H1 (cell line): ENCODE measurements at regions not wholly inside any gene's neighbourhood (a gene's known extent, or its start where the extent isn't known, plus 50 kb on each side); places are given as distances from the start of the nearest gene placed in this dataset.

Source experiments
- CTCF ChIA-PET: fragments of 300-600 bp; sonication (Branson Sonifier 250); formaldehyde crosslinking; loops from one replicate; lab custom pipeline; 2021; ENCODE audit not compliant: partially characterized antibody; lab: Charles Lee
- POLR2A ChIA-PET: fragments of 300-600 bp; sonication (Branson Sonifier 250); formaldehyde crosslinking; loops from one replicate; lab custom pipeline; 2021; ENCODE audit warnings: inconsistent platforms; ENCODE audit not compliant: partially characterized antibody; lab: Charles Lee
- DNase-seq, 2 experiments: peaks; one replicate each; pipeline versions ENCODE4 v3.0.0 to v3.0.0-alpha.2; 2010 to 2022; ENCODE audit warnings: low spot score in 2 of 2, low read depth in 1 of 2, mixed read lengths in 1 of 2
- FAIRE-seq: peaks from 2 replicates; lab custom pipeline; 2011; peaks lifted over from hg19 to GRCh38; lab: Jason Lieb, UNC
- H2AFZ ChIP-seq: 2 replicates; pipeline ENCODE4 v1.8.1; 2012; ENCODE audit warnings: low read length, inconsistent platforms
- H2AK5ac ChIP-seq: 2 replicates; pipeline ENCODE4 v1.6.1; 2013; ENCODE audit warnings: low read depth, low read length
- H2BK120ac ChIP-seq: replicated peaks from 2 replicates; pipeline ENCODE3; 2013; ENCODE audit warnings: low read depth, low read length, inconsistent platforms
- H2BK12ac ChIP-seq: 2 replicates; pipeline ENCODE4 v1.6.1; 2013; ENCODE audit warnings: low read depth, low read length
- H2BK15ac ChIP-seq: 2 replicates; pipeline ENCODE4 v1.6.1; 2013; ENCODE audit warnings: low read length
- H2BK20ac ChIP-seq: 2 replicates; pipeline ENCODE4 v1.6.1; 2013; ENCODE audit warnings: low read length
- H2BK5ac ChIP-seq: 2 replicates; pipeline ENCODE4 v1.6.1; 2013; ENCODE audit warnings: low read depth, low read length
- H3K14ac ChIP-seq: 2 replicates; pipeline ENCODE4 v1.6.1; 2013; ENCODE audit warnings: inconsistent platforms; ENCODE audit not compliant: insufficient read length
- H3K18ac ChIP-seq: 2 replicates; pipeline ENCODE4 v1.6.1; 2013; ENCODE audit warnings: low read length; ENCODE audit errors: extremely low read depth
- H3K23ac ChIP-seq: 2 replicates; pipeline ENCODE4 v1.6.1; 2013; ENCODE audit warnings: inconsistent platforms; ENCODE audit not compliant: insufficient read length
- H3K23me2 ChIP-seq: 2 replicates; pipeline ENCODE4 v1.6.1; 2013; ENCODE audit warnings: low read depth, low read length
- H3K27ac ChIP-seq: 2 replicates; pipeline ENCODE4 v1.6.1; 2011; ENCODE audit warnings: low read depth, low read length, inconsistent platforms
- H3K27me3 ChIP-seq, 4 experiments: replicated peaks in 1 of 4; 1 replicate in 1 of 4; 2 replicates in 3 of 4; pipeline versions ENCODE4 v1.6.1 to v1.8.1; 2011 to 2013; ENCODE audit warnings: low read length in 3 of 4, mild to moderate bottlenecking in 3 of 4, inconsistent platforms in 2 of 4, mixed read lengths in 2 of 4, moderate library complexity in 1 of 4; ENCODE audit not compliant: control insufficient read depth in 3 of 4, insufficient read depth in 3 of 4; ENCODE audit errors: extremely low read depth in 1 of 4
- H3K36me3 ChIP-seq, 4 experiments: 2 replicates each; pipeline versions ENCODE4 v1.6.1 to v1.8.1; 2011 to 2013; ENCODE audit warnings: mild to moderate bottlenecking in 4 of 4, low read length in 3 of 4, moderate library complexity in 2 of 4, control low read depth in 1 of 4, inconsistent platforms in 1 of 4; ENCODE audit not compliant: insufficient read depth in 4 of 4, control insufficient read depth in 2 of 4
- H3K4ac ChIP-seq: replicated peaks from 2 replicates; pipeline ENCODE3; 2013; ENCODE audit warnings: low read length, low read depth, mixed read lengths, inconsistent platforms; ENCODE audit not compliant: insufficient read length
- H3K4me1 ChIP-seq, 4 experiments: replicated peaks in 1 of 4; 1 replicate in 1 of 4; 2 replicates in 3 of 4; pipeline versions ENCODE4 v1.6.1 to v1.8.1; 2011 to 2013; ENCODE audit warnings: low read length in 3 of 4, inconsistent platforms in 2 of 4, mixed read lengths in 1 of 4; ENCODE audit not compliant: insufficient read depth in 4 of 4, control insufficient read depth in 3 of 4
- H3K4me2 ChIP-seq, 2 experiments: 2 replicates each; pipeline versions ENCODE4 v1.6.1 to v1.8.1; 2011 to 2013; ENCODE audit warnings: low read depth in 2 of 2, low read length in 2 of 2, control low read depth in 1 of 2, inconsistent platforms in 1 of 2, mild to moderate bottlenecking in 1 of 2; ENCODE audit not compliant: insufficient read depth in 1 of 2
- H3K4me3 ChIP-seq, 4 experiments: fragments of 200-600, 300-600 bp in 1 of 4; sonication (generic), shearing (Covaris generic), sonication (Bioruptor Twin) in 1 of 4; 2 replicates each; pipeline versions ENCODE4 v1.5.1 to v1.8.1; 2011 to 2016; ENCODE audit warnings: low read length in 4 of 4, low read depth in 3 of 4, control low read depth in 2 of 4, inconsistent platforms in 2 of 4, mild to moderate bottlenecking in 2 of 4, mixed read lengths in 1 of 4, moderate library complexity in 1 of 4; ENCODE audit not compliant: insufficient read depth in 2 of 4; ENCODE audit errors: extremely low read depth in 1 of 4
- H3K56ac ChIP-seq: replicated peaks from 2 replicates; pipeline ENCODE3; 2013; ENCODE audit warnings: low read depth, mild to moderate bottlenecking, mixed read lengths, low read length, inconsistent platforms; ENCODE audit not compliant: insufficient read length
- H3K79me1 ChIP-seq: 2 replicates; pipeline ENCODE4 v1.6.1; 2013; ENCODE audit warnings: low read depth, low read length, control low read depth
- H3K79me2 ChIP-seq, 2 experiments: 2 replicates each; pipeline versions ENCODE4 v1.6.1 to v1.8.1; 2012 to 2013; ENCODE audit warnings: low read length in 2 of 2, mild to moderate bottlenecking in 2 of 2, inconsistent platforms in 1 of 2; ENCODE audit not compliant: insufficient read depth in 2 of 2, control insufficient read depth in 1 of 2
- H3K9ac ChIP-seq, 4 experiments: replicated peaks in 1 of 4; 1 replicate in 1 of 4; 2 replicates in 3 of 4; pipeline versions ENCODE4 v1.6.1 to v1.8.1; 2011 to 2013; ENCODE audit warnings: low read depth in 3 of 4, low read length in 3 of 4, control low read depth in 2 of 4, mild to moderate bottlenecking in 2 of 4, moderate library complexity in 2 of 4, inconsistent platforms in 1 of 4; ENCODE audit errors: extremely low read depth in 1 of 4
- H3K9me3 ChIP-seq, 2 experiments: 2 replicates each; pipeline versions ENCODE4 v1.6.1 to v1.8.1; 2012 to 2013; ENCODE audit warnings: mild to moderate bottlenecking in 2 of 2, moderate library complexity in 2 of 2, control low read depth in 1 of 2, inconsistent platforms in 1 of 2, low read depth in 1 of 2, low read length in 1 of 2, mixed read lengths in 1 of 2; ENCODE audit not compliant: insufficient read depth in 2 of 2
- H4K20me1 ChIP-seq, 2 experiments: replicated peaks in 1 of 2; 2 replicates each; pipeline versions ENCODE3 to v1.8.1; 2011 to 2013; ENCODE audit warnings: inconsistent platforms in 2 of 2, low read length in 2 of 2, mild to moderate bottlenecking in 1 of 2; ENCODE audit not compliant: insufficient read depth in 2 of 2, control insufficient read depth in 1 of 2
- H4K5ac ChIP-seq: 2 replicates; pipeline ENCODE4 v1.6.1; 2013; ENCODE audit warnings: low read length, low read depth, mixed read lengths, inconsistent platforms; ENCODE audit not compliant: insufficient read length
- H4K8ac ChIP-seq: 2 replicates; pipeline ENCODE4 v1.8.0; 2013; ENCODE audit warnings: mild to moderate bottlenecking, moderate library complexity, low read length, inconsistent platforms; ENCODE audit not compliant: insufficient read depth; ENCODE audit errors: extremely low read depth
- H4K91ac ChIP-seq: replicated peaks from 2 replicates; pipeline ENCODE3; 2013; ENCODE audit warnings: low read length, mixed read lengths, inconsistent platforms; ENCODE audit not compliant: insufficient read length
- ASH2L ChIP-seq: fragments of 200-600, 300-600 bp; sonication (generic); IDR thresholded peaks from one replicate; pipeline ENCODE4 v1.7.1; 2017; ENCODE audit warnings: low read length
- CREB1 ChIP-seq: IDR thresholded peaks from 2 replicates; pipeline ENCODE4 v1.6.1; 2012; ENCODE audit warnings: inconsistent platforms
- CTCF ChIP-seq, 3 experiments: IDR thresholded peaks; 1 replicate in 2 of 3; 2 replicates in 1 of 3; pipeline versions ENCODE4 v1.5.1 to v1.6.1; 2011; ENCODE audit warnings: low read length in 3 of 3, mild to moderate bottlenecking in 3 of 3, inconsistent platforms in 2 of 3, low read depth in 1 of 3, moderate library complexity in 1 of 3; ENCODE audit not compliant: insufficient read depth in 1 of 3; ENCODE audit errors: control extremely low read depth in 1 of 3
- GTF2F1 ChIP-seq: IDR thresholded peaks from 2 replicates; pipeline ENCODE4 v1.6.1; 2012; ENCODE audit warnings: low read depth, low read length, improper control_type of control experiment, borderline replicate concordance
- KDM4A ChIP-seq: IDR thresholded peaks from one replicate; pipeline ENCODE4 v1.7.1; 2012; ENCODE audit warnings: low read depth, mild to moderate bottlenecking, moderate library complexity, low read length, inconsistent platforms; ENCODE audit not compliant: severe bottlenecking
- POLR2AphosphoS5 ChIP-seq: IDR thresholded peaks from 2 replicates; pipeline ENCODE4 v1.6.1; 2011; ENCODE audit warnings: low read depth, low read length
- RAD21 ChIP-seq, 2 experiments: IDR thresholded peaks in 1 of 2; conservative IDR thresholded peaks in 1 of 2; 2 replicates each; pipeline ENCODE4 v1.6.1; 2011; ENCODE audit warnings: low read depth in 2 of 2, low read length in 2 of 2, improper control_type of control experiment in 1 of 2, inconsistent platforms in 1 of 2, mild to moderate bottlenecking in 1 of 2, moderate library complexity in 1 of 2
- WGBS, 2 experiments: shearing (Covaris generic) in 1 of 2; methylation state at CpG; one replicate each; pipeline versions ENCODE4 v1.1.6 to v1.1.7; 2013 to 2015; ENCODE audit warnings: low lambda C conversion rate in 2 of 2, mixed read lengths in 2 of 2, inconsistent platforms in 1 of 2, low coverage in 1 of 2, missing lambda C conversion rate in 1 of 2; ENCODE audit not compliant: insufficient replicate concordance in 2 of 2, insufficient coverage in 1 of 2, insufficient read length in 1 of 2; ENCODE audit errors: extremely low coverage in 1 of 2, missing lambda C conversion rate in 1 of 2; 5-methylcytosine and 5-hydroxymethylcytosine counted together

- 80% methylated on average over 1 of the region's 1 CpG; no CpG with 5 or more reads in 1 of the 2 experiments for WGBS, 2 experiments
- no peak overlapping the region for H2AK5ac ChIP-seq
- no peaks in the 10 kb centered on the region for H3K9me3 ChIP-seq
- no peak overlapping the region for H2BK5ac ChIP-seq
- peak; percentile 79 for FAIRE-seq
- H2AFZ ChIP-seq, result no peak overlapping the region
- H3K23me2 ChIP-seq, result no peaks in the 10 kb centered on the region
- no peaks in the 10 kb centered on the region for H4K20me1 ChIP-seq
- H4K8ac ChIP-seq, result no peak overlapping the region
- no peak overlapping the region for H3K23ac ChIP-seq
- no peak overlapping the region for H2BK12ac ChIP-seq
- no peaks in the 10 kb centered on the region; a peak in 1 of 7 replicates for H3K27me3 ChIP-seq
- no peak overlapping the region for H3K4me3 ChIP-seq
- CTCF ChIA-PET, result interaction anchor here (1.0 to 2.4 kb wide), 6 partner anchors 9 to 754 kb away, joined by 3 to 15 read pairs (median 3); no protein-coding TSS in a partner anchor
- no peak overlapping the region for H2BK15ac ChIP-seq
- POLR2A ChIA-PET, result no interaction called here
- H3K4me1 ChIP-seq, result no peaks in the 10 kb centered on the region
- no peak overlapping the region for H2BK20ac ChIP-seq
- no peak overlapping the region for H3K4ac ChIP-seq
- no peak overlapping the region for H3K27ac ChIP-seq
- no peak overlapping the region for H3K18ac ChIP-seq
- no peak for DNase-seq
- H3K79me1 ChIP-seq, result no peaks in the 10 kb centered on the region
- H3K9ac ChIP-seq, result no peak overlapping the region
- no peaks in the 10 kb centered on the region for H3K36me3 ChIP-seq
- no peak overlapping the region for H2BK120ac ChIP-seq
- no peak overlapping the region for H3K4me2 ChIP-seq
- no peak overlapping the region for H3K14ac ChIP-seq
- no peak for TF ChIP-seq POLR2AphosphoS5
- no peak for TF ChIP-seq ASH2L
- no peak for TF ChIP-seq GTF2F1
- no peak for TF ChIP-seq KDM4A
- TF ChIP-seq CTCF (IDR thresholded peaks at IDR 0.05; ENCODE audit: control extremely low read depth in 1 of 3, insufficient read depth in 1 of 3, low read depth in 1 of 3, low read length in 3 of 3), result peak; percentile 44 to 71 (median 51)
- no peak for TF ChIP-seq CREB1
- peak; percentile 50 to 61 for TF ChIP-seq RAD21 (IDR thresholded peaks at IDR 0.05 in 1 of 2, conservative IDR thresholded peaks at IDR 0.05 in 1 of 2; ENCODE audit: low read depth in 2 of 2, low read length in 2 of 2)
- no peak overlapping the region for H4K91ac ChIP-seq
- H4K5ac ChIP-seq, result no peak overlapping the region
- no peaks in the 10 kb centered on the region for H3K79me2 ChIP-seq
- H3K56ac ChIP-seq, result no peak overlapping the region
Measured at GRCh38 chr16:26952411-26952810, 114.3 kb upstream of the C16orf82 start.
